ENCODE measurements at regions not wholly inside any gene's neighbourhood (a gene's known extent, or its start where the extent isn't known, plus 50 kb on each side); places are given as distances from the start of the nearest gene placed in this dataset.

DNA sequence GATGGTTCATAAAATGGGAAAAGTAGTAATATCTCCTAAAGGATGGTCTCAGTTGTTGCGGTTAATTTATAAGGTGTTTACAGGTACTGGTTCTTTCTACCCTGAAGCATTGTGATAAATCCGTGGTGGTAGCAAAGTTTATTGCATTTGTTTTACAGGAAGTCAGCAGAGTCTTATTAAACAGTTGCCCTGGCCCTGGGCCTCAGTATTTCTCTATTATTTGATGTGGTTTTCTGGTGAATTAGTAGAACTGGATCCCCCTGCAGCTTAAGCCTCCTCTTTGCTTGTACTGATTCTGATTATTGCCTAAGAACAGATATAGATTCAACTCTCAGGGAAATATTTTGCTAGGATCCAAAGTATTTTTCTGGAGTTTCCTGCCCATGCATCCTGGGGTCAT lies 76.4 kb upstream of the CD55 start:
- no peak for TF ChIP-seq ZFP3 (CRISPR knock-in tag; IDR thresholded peaks at IDR 0.05)
- no peak for TF ChIP-seq GLIS3 (CRISPR knock-in tag; IDR thresholded peaks at IDR 0.05)
- TF ChIP-seq, protein P1, sequence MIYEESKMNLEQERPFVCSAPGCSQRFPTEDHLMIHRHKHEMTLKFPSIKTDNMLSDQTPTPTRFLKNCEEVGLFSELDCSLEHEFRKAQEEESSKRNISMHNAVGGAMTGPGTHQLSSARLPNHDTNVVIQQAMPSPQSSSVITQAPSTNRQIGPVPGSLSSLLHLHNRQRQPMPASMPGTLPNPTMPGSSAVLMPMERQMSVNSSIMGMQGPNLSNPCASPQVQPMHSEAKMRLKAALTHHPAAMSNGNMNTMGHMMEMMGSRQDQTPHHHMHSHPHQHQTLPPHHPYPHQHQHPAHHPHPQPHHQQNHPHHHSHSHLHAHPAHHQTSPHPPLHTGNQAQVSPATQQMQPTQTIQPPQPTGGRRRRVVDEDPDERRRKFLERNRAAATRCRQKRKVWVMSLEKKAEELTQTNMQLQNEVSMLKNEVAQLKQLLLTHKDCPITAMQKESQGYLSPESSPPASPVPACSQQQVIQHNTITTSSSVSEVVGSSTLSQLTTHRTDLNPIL (CRISPR knock-in tag; IDR thresholded peaks at IDR 0.05; ENCODE audit: low read depth) = no peak

Data from SK-N-SH treated with all-trans-retinoic acid at 6 μM for 48 hours (cell line).